PFSK-1 (cell line): ENCODE measurements at regions not wholly inside any gene's neighbourhood (a gene's known extent, or its start where the extent isn't known, plus 50 kb on each side); places are given as distances from the start of the nearest gene placed in this dataset.

ENCODE experiments used
- FOXP2 ChIP-seq: optimal IDR thresholded peaks from 2 replicates; pipeline ENCODE3; 2011; ENCODE audit warnings: borderline replicate concordance, control low read depth, inconsistent platforms; ENCODE audit not compliant: insufficient read depth; ENCODE audit errors: extremely low read length, extremely low read depth
- POLR2AphosphoS5 ChIP-seq: IDR thresholded peaks from 2 replicates; pipeline ENCODE4 v1.6.1; 2012; ENCODE audit warnings: low read depth, mild to moderate bottlenecking, control low read depth, low read length, moderate library complexity
- REST ChIP-seq, 2 experiments: IDR thresholded peaks; 2 replicates each; pipeline versions ENCODE4 v1.6.1 to v1.8.0; 2011 to 2012; ENCODE audit warnings: low read depth in 2 of 2, low read length in 2 of 2, control low read depth in 1 of 2, inconsistent platforms in 1 of 2, mild to moderate bottlenecking in 1 of 2, moderate library complexity in 1 of 2; ENCODE audit not compliant: insufficient read depth in 1 of 2
- SIN3A ChIP-seq: IDR thresholded peaks from 2 replicates; pipeline ENCODE4 v1.6.1; 2012; ENCODE audit warnings: mild to moderate bottlenecking, low read length, moderate library complexity, borderline replicate concordance; ENCODE audit not compliant: insufficient read depth
- TAF1 ChIP-seq: IDR thresholded peaks from 2 replicates; pipeline ENCODE4 v1.6.1; 2012; ENCODE audit warnings: low read length, control low read depth, borderline replicate concordance; ENCODE audit not compliant: insufficient read depth

- TF ChIP-seq POLR2AphosphoS5 (no peak), REST (IDR thresholded peaks at IDR 0.05; ENCODE audit: insufficient read depth in 1 of 2, low read depth in 2 of 2, low read length in 2 of 2) (no peak), SIN3A (no peak), TAF1 (no peak), FOXP2 (no peak)
Measured at GRCh38 chr11:24321229-24321628, 175.6 kb upstream of the LUZP2 start.
